H1 (cell line): ENCODE measurements at regions not wholly inside any gene's neighbourhood (a gene's known extent, or its start where the extent isn't known, plus 50 kb on each side); places are given as distances from the start of the nearest gene placed in this dataset.

ENCODE experiments used
- JUND ChIP-seq: IDR thresholded peaks from 2 replicates; pipeline ENCODE4 v1.6.1; 2011; ENCODE audit warnings: mild to moderate bottlenecking, improper control_type of control experiment, low read length
- KDM5A ChIP-seq: fragments of 200-600 bp; IDR thresholded peaks from 2 replicates; pipeline ENCODE4 v1.7.1; 2012; ENCODE audit warnings: mild to moderate bottlenecking, low read length, inconsistent platforms, mixed read lengths
- RNF2 ChIP-seq: fragments of 200-900, 300-1000 bp; sonication (generic); IDR thresholded peaks from 2 replicates; pipeline ENCODE4 v1.7.1; 2016; ENCODE audit warnings: borderline replicate concordance, low read depth, mild to moderate bottlenecking, antibody characterized with exemption, low read length; ENCODE audit not compliant: poor library complexity, severe bottlenecking; ENCODE audit errors: missing control alignments
- SP1 ChIP-seq: IDR thresholded peaks from 2 replicates; pipeline ENCODE4 v1.6.1; 2011; ENCODE audit warnings: low read depth, low read length
- YY1 ChIP-seq: IDR thresholded peaks from 2 replicates; pipeline ENCODE4 v1.6.1; 2011; ENCODE audit warnings: low read depth, mild to moderate bottlenecking, low read length

DNA sequence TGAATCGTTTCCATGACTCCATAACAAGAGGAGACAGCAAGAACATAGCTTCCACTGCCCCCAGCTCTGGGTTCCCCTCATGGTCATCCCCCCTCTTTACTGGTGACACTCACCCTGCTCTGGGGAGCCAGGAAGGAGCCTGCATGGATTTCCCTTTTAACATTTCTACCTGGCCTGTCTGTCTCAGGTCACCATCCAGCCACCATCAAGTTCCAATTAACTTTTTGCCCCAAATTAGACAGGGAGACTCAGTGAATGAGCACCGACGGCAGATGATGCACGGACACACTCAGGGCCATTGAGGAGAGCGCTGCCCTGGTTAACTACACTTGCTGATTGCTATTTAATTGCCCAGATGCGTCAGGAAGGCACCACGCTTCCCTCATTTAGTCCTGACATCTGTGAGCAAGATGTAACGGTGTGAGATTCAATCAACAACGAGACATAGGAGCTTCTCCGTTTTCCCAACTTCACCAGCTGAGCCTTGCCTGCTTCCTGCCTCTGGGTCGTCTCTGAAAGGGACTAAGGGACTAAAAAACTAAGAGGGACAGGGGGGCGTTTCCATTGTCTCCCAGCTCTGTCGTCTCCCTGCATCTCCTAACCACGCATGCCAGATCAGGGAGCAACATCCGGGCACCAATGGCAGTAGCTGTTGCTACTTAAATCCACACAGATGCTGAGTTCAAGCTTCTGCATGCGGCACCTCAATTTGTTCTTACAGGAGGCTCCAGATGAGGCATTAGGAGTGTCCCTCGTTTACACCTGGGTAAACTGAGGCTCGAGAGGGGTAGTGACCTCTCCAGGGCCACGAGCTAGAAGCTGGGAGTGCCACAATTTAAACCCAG, 426.7 kb downstream of the NPHP4 start (continued):
- TF ChIP-seq RNF2 (no peak), YY1 (no peak), KDM5A (no peak), JUND (no peak), SP1 (no peak)
